PC-3 (cell line): ENCODE measurements at regions not wholly inside any gene's neighbourhood (a gene's known extent, or its start where the extent isn't known, plus 50 kb on each side); places are given as distances from the start of the nearest gene placed in this dataset.

Experiments used
- ATAC-seq: fragments of 200-7000 bp; cut with Tn5 transposase; 2 replicates; pipeline ENCODE4 v1.9.1; 2020; ENCODE audit warnings: mild to moderate bottlenecking, moderate library complexity
- BruUV-seq: library from RNA; stranded (reverse); fragments of 400-500 nt; replicated peaks from 2 replicates; lab custom pipeline; 2021; lab: Mats Ljungman, UMichigan
- CTCF ChIA-PET: fragments of 300-600 bp; sonication (Branson Sonifier 250); formaldehyde crosslinking; loops from one replicate; lab custom pipeline; 2022; ENCODE audit warnings: antibody characterized with exemption; lab: Charles Lee
- POLR2A ChIA-PET: fragments of 300-600 bp; sonication (Branson Sonifier 250); formaldehyde crosslinking; loops from one replicate; lab custom pipeline; 2022; ENCODE audit warnings: antibody characterized with exemption; ENCODE audit not compliant: unreplicated experiment; lab: Charles Lee
- DNase-seq: peaks from one replicate; pipeline ENCODE4 v3.0.0-alpha.2; 2015
- H2AFZ ChIP-seq: fragments of 300-600 bp; sonication (generic); 2 replicates; pipeline ENCODE4 v1.6.0; 2016; ENCODE audit warnings: antibody characterized with exemption, low read length
- H3F3A ChIP-seq: fragments of 300-600 bp; sonication (generic); one replicate; pipeline ENCODE4 v1.6.0; 2017; ENCODE audit warnings: antibody characterized with exemption, low read length, control low read depth, mild to moderate bottlenecking; ENCODE audit not compliant: unreplicated experiment
- H3K27ac ChIP-seq: fragments of 300-600 bp; sonication (generic); 2 replicates; pipeline ENCODE4 v1.5.1; 2016; ENCODE audit warnings: mild to moderate bottlenecking, low read length
- H3K27me3 ChIP-seq: fragments of 300-600 bp; sonication (generic); 2 replicates; pipeline ENCODE4 v1.6.1; 2016; ENCODE audit warnings: low read length, mixed read lengths
- H3K36me3 ChIP-seq: fragments of 300-600 bp; sonication (generic); 2 replicates; pipeline ENCODE4 v1.6.1; 2016; ENCODE audit warnings: low read depth, mixed run types, low read length, mixed read lengths
- H3K4me1 ChIP-seq: fragments of 300-600 bp; sonication (generic); 2 replicates; pipeline ENCODE4 v1.5.1; 2016; ENCODE audit warnings: low read length; ENCODE audit not compliant: insufficient read depth
- H3K4me2 ChIP-seq: fragments of 300-600 bp; sonication (generic); 2 replicates; pipeline ENCODE4 v1.6.0; 2016; ENCODE audit warnings: low read length
- H3K4me3 ChIP-seq: fragments of 300-600 bp; sonication (generic); 2 replicates; pipeline ENCODE4 v1.5.1; 2016; ENCODE audit warnings: mild to moderate bottlenecking, low read length, mixed read lengths
- H3K79me2 ChIP-seq: fragments of 300-600 bp; sonication (generic); 2 replicates; pipeline ENCODE4 v1.6.1; 2017; ENCODE audit warnings: low read length, mixed read lengths
- H3K9ac ChIP-seq: fragments of 300-600 bp; sonication (generic); 2 replicates; pipeline ENCODE4 v1.6.0; 2016; ENCODE audit warnings: mild to moderate bottlenecking, low read length
- H3K9me2 ChIP-seq: fragments of 300-600 bp; sonication (generic); replicated peaks from 2 replicates; pipeline ENCODE4 v1.6.1; 2016; ENCODE audit warnings: mixed run types, low read length, mixed read lengths
- H3K9me3 ChIP-seq: fragments of 300-600 bp; sonication (generic); 2 replicates; pipeline ENCODE4 v1.6.1; 2016; ENCODE audit warnings: low read length, mixed read lengths
- H4K20me1 ChIP-seq: fragments of 300-600 bp; sonication (generic); 2 replicates; pipeline ENCODE4 v1.6.1; 2016; ENCODE audit warnings: low read length, mixed read lengths
- CTCF ChIP-seq: fragments of 300-600 bp; sonication (generic); conservative IDR thresholded peaks from 2 replicates; pipeline ENCODE4 v1.5.1; 2017; ENCODE audit warnings: antibody characterized with exemption, low read depth, mild to moderate bottlenecking, low read length
- EZH2 ChIP-seq: fragments of 300-600 bp; sonication (generic); IDR thresholded peaks from one replicate; pipeline ENCODE4 v1.6.1; 2017; ENCODE audit warnings: antibody characterized with exemption, mild to moderate bottlenecking, low read length; ENCODE audit not compliant: unreplicated experiment
- EZH2phosphoT487 ChIP-seq: fragments of 300-600 bp; sonication (generic); IDR thresholded peaks from 2 replicates; pipeline ENCODE4 v1.6.1; 2018; ENCODE audit warnings: mild to moderate bottlenecking, antibody characterized with exemption, low read length, borderline replicate concordance
- intact Hi-C: fragments of 100-400 bp; cut with micrococcal nuclease; formaldehyde crosslinking; loops from 2 replicates; pipeline ENCODE4 v1.9.0; 2023

- Histone ChIP-seq H3K9me3 (no peaks in the 10 kb centered on the region), H3K36me3 (no peaks in the 10 kb centered on the region), H3K27ac (no peak overlapping the region), H3F3A (no peaks in the 10 kb centered on the region), H3K4me1 (no peaks in the 10 kb centered on the region), H3K79me2 (no peaks in the 10 kb centered on the region), H3K27me3 (peaks cover 95% of the 10 kb centered on the region), H2AFZ (no peak overlapping the region), H3K9ac (no peak overlapping the region), H3K4me3 (no peak overlapping the region), H3K9me2 (no peaks in the 10 kb centered on the region), H4K20me1 (no peaks in the 10 kb centered on the region), H3K4me2 (no peak overlapping the region)
- no TSS peak for BruUV-seq
- no peak for DNase-seq
- TF ChIP-seq EZH2, result no peak
- TF ChIP-seq CTCF, result no peak
- TF ChIP-seq EZH2phosphoT487, result no peak
- POLR2A ChIA-PET, result no interaction called here
- no peak for ATAC-seq
- CTCF ChIA-PET, result no interaction called here
- intact Hi-C loops, result no loop called here
Measured at GRCh38 chr1:4006676-4007374, 106.8 kb upstream of the C1orf174 start.

GRCh38 chr1:4010284-4010683 lies 110.2 kb upstream of the C1orf174 start:
- H3K4me1 ChIP-seq, result no peaks in the 10 kb centered on the region
- POLR2A ChIA-PET, result no interaction called here
- ATAC-seq (no peak), DNase-seq (no peak)
- no peak overlapping the region for H3K4me3 ChIP-seq
- no peaks in the 10 kb centered on the region for H3F3A ChIP-seq
- BruUV-seq, result no TSS peak
- H3K27me3 ChIP-seq, result peaks cover 89% of the 10 kb centered on the region
- no peak overlapping the region for H3K9ac ChIP-seq
- TF ChIP-seq EZH2phosphoT487 (no peak), EZH2 (no peak), CTCF (no peak)
- intact Hi-C loops, result no loop called here
- no peaks in the 10 kb centered on the region for H3K9me3 ChIP-seq
- no peaks in the 10 kb centered on the region for H3K79me2 ChIP-seq
- H3K36me3 ChIP-seq, result no peaks in the 10 kb centered on the region
- H3K27ac ChIP-seq, result no peak overlapping the region
- H4K20me1 ChIP-seq, result no peaks in the 10 kb centered on the region
- H2AFZ ChIP-seq, result no peak overlapping the region
- CTCF ChIA-PET, result no interaction called here
- no peaks in the 10 kb centered on the region for H3K9me2 ChIP-seq
- no peak overlapping the region for H3K4me2 ChIP-seq

DNA sequence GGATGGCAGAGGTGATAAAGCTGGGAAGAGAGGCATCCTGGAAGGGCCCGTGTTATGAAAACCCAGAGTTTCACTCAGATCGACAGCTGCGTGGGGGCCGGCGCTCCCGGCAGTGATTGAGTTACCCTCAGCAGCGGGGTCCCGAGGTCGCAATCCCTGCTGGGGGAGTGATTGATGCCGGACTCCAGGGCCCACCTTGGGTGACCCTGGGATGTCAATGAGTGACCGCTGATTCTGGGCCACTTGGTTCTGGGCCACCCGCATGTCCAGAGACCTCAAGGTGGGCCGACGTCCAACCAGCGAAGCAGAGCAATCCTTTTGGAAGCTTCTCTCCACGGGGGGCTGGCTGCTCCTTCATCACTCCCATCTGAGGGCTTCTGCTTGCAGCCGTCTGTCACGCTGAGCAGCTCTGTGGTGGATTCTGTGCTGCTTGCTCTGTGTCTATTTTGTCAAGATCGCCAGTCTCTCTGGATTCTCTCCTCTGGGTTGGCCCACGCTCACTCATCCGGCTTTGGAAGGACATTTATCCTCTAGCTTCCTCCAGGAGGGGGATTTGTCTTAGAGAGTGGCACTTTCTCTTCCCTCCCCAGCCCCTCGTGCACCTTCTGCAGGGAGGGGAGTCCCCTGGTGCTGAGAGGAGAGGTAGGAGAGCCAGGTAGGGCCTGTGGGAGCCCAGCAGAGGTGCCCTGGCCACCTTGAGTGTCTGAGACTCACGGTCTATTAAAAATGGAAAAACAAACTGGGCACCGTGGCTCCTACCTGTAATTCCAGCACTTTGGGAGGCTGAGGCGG lies 110.9 kb upstream of the C1orf174 start:
- intact Hi-C loops, result no loop called here
- Histone ChIP-seq H3F3A (no peaks in the 10 kb centered on the region), H3K36me3 (no peaks in the 10 kb centered on the region), H3K9ac (no peak overlapping the region), H3K4me1 (no peaks in the 10 kb centered on the region), H3K9me2 (no peaks in the 10 kb centered on the region), H4K20me1 (no peaks in the 10 kb centered on the region), H2AFZ (no peak overlapping the region), H3K4me3 (no peak overlapping the region), H3K27me3 (peaks cover 88% of the 10 kb centered on the region), H3K9me3 (no peaks in the 10 kb centered on the region), H3K4me2 (no peak overlapping the region), H3K79me2 (no peaks in the 10 kb centered on the region), H3K27ac (no peak overlapping the region)
- ATAC-seq (no peak), DNase-seq (no peak)
- ChIA-PET CTCF (no interaction called here), POLR2A (no interaction called here)
- BruUV-seq, result no TSS peak
- no peak for TF ChIP-seq EZH2phosphoT487
